Right renal pelvis (tissue), 4 donors: ENCODE measurements at regions not wholly inside any gene's neighbourhood (a gene's known extent, or its start where the extent isn't known, plus 50 kb on each side); places are given as distances from the start of the nearest gene placed in this dataset.
A peak's percentile ranks its signal among the peaks of the same experiment; 100 is the strongest.

Experiments used
- DNase-seq, 4 donors: peaks; one replicate each; pipeline ENCODE4 v3.0.0-alpha.2; 2013; ENCODE audit warnings: low read depth in 4 of 4, low spot score in 3 of 4, missing footprints in 1 of 4

DNA sequence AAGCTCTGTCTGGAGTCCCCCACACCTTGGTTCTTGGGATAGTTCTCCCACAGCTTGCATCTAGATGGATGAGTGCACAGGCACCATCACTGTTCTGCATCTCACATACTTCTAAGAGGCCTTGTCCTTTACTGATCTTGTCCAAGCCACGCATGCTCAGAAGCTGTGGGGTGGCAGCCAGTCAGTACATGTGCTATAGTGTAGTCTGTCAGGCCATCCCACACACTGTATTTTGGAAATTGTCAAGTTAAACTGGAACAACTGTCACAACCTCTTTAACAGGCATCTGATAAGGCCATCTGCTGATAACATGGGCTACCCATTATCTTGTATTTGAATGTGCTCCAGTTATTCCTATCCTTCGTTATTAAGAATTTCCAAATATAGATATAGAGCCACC is 296.5 kb upstream of the AZI2 start:
- DNase-seq = no peak

DNA sequence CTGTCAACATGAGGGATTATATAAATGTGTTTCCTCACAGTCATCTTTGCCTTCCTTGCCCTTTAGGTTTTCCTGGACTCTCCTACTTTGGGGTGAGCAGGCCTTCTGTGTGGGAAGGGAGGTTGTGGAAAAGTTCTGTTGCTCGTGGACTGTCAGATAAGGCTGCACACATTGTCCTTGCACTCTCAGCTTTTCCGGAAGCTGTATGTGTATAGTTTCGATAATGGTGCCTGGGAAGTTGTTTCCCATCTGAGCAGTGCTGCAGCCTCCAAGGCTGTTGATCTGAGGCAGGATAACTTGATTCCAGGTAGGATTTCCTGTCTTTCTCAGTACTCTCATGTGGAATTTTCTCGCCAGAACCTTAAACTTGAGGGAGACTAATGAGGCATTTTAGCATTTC is 297.8 kb upstream of the AZI2 start:
- DNase-seq = no peak

DNA sequence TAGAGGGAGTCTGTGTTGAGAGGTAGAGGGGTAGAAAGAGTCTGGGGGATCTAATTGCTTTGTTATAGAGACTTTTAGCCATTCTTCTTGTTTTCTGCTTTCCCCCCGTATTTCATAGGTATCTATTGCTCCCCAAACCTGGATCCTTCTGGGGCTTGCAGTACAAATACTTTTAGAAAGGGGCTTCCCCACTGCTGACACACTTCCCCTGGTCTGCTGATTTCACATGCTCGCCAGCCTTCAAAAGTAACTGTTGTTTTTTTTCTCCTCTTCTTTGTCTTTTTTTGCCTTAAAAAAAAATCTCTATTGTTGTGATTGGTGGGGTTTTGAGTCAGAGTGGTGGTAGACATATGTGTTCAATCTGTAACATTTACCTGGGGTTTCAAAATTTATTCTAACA is 300.6 kb upstream of the AZI2 start:
- DNase-seq = no peak

DNA sequence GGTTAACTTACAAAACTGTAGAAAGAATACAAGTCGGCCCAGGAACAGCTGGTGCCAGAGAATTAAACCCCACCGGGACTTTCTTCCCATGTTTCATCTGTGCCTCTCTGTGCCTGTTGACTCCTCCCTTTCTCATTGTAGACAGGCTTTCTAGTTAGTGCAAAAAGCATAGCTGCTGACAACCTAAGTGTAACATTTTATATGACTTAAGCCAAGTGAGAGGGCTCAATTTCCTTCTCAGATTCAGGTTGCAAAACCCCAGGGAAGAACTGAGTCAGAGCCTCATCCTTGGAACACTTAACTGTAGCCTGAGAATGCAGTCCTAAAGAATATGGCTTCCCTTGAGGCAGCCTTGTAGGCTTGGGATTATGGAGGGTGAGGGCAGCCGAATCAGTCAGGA is 302.5 kb upstream of the AZI2 start:
- DNase-seq = no peak

DNA sequence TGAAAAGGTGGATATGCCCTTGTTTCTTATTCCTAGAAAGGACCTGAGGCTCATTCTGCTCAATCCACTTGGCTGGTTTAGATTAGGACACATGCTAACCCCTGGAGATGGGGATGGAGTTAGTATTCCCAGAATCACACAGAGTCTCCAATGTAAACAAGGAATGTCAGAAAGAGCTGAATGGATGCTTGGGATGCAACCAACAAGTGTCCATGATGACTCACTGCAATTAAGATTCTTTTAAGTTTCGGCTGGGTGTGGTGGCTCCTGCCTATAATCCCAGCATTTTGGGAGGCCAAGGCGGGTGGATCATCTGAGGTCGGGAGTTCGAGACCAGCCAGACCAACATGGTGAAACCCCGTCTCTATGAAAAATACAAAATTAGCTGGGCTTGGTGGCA is 315.5 kb upstream of the AZI2 start:
- no peak for DNase-seq

DNA sequence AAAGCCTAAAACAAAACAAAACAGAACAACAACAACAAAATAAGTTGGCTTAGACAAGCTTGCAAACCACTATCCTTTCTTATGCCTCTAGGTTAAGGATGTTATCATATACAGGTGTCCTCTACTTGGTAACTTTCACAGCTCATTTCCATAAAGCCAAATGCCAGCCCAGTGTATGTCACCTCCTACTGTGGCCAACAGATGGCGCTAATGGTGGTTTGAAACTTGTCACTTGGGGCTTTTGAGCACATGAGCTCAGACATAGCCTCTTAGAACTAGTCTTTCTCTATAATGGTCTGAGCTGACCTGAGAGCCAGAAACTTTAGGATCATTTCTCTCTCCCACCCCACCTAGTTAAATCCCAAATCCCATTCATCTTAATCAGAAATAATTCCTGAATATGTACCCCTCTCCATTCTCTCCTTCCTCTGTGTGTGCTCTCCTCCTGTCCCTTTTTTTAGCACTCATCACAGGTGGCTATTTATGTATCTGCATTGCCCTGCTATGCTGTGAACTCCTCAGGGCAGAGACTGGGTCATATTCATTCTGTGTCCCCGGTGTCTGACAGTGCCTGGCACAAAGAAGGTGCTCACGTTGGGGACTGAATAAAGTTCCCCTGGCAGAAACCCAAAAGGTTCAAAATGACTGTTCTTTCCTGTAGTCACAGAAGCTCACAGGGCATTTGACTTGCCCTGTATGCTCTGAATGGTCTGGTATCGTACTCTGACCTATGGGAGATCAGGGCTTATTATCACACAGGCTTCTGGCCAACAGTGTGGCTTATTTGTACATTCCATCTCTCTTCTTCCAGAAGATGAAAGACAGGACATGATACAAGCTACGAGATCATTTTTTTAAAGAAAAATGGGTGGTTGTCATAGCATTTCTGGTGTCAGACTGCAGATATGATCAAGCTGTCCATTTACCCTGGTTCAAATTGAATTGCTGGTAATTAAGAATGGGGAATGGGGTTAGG is 319.3 kb upstream of the AZI2 start:
- DNase-seq = peak; percentile 40 to 54 (median 46)

DNA sequence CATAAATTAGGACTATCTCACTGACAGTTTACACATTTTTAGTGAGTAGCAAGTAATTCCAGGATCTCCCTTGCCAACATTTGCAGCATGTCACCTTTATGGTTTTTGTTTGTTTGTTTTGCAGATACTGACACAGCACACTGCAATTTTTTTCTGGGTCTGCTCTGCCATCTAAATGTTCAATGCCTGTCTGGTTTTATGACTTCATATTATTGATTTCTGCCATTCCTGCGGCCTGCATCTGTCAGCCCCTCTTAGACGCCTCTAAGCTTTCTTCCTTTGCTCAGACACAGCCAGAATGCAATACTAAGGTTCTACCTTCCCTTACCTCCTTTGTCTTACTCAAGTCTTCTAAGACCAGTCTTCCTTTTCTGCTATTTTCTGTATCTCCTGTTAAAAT is 321.2 kb upstream of the AZI2 start:
- no peak for DNase-seq

DNA sequence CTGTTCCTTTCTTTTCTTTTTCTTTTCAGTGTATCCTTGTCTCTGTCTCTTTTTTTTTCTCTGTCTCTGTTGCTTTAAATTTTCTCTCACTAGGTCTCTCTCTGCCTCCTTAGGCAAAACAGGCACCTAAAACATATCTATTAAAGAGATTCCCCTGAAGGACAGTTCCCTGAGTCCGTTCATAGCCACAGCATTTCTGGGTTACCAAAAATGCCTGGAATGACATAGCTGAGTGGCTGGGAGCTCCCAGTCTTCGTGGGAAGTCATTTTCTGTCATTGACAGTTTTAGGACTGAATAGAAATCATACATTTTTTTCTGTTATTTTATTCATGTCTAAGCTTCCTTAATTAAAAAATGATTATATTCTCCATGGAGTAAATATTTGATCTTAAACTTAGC is 323.8 kb upstream of the AZI2 start:
- no peak for DNase-seq

DNA sequence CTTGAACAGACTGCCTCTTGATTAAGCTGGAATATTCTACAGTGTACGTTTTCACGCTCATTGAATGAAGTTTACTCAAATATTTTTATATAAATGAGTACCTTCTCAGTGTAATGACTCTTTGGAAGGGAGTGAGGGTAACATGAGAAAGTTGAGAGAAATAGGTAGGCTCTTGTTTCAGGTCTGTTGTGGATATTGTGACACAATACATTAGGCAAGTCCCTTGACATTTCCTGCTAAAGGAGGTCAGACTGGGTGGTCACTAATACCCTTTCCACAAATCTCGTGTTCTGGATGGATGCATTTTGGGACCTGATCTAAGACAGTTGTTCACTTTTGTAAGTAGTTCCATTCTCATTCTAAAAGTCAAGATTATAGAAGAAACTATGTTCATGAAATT is 324.8 kb upstream of the AZI2 start:
- DNase-seq = no peak

DNA sequence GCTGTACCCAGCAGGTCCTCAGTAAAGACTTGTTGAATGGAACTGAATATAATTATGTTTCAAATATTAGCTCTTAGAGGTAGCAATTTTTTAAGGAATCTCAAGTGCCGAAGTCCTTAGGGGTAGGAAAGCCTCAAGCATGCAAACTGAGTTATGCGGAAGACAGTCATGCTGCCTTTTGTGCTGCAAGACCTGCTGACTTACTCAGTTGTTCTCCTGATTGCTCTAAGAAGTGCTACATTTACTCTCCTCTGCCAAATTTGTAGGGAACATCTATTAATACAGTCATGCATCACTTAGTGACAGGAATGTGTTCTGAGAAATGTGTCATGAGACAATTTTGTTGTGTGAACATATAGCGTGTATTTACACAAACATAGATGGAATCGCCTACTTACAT is 325.6 kb upstream of the AZI2 start:
- DNase-seq = no peak

DNA sequence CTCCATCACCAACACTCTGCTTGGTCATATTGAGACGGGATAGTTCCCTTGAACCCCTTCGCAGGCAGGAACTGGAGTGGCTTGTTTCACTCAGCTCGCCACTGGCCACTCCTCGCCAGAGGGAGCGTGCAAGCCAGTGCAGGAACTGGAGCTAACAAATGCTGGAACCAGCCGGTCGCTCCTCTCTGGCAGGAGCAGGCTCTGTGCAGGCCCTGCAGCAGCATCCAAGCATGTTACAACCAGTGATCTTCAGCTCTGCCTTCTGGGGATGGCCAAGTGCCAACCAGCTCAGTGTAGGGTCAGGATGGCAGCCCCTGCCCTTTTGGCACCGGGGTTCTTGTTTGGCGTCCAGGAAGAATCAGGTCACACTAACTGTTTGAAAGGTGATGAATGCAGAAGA is 329.0 kb upstream of the AZI2 start:
- no peak for DNase-seq

DNA sequence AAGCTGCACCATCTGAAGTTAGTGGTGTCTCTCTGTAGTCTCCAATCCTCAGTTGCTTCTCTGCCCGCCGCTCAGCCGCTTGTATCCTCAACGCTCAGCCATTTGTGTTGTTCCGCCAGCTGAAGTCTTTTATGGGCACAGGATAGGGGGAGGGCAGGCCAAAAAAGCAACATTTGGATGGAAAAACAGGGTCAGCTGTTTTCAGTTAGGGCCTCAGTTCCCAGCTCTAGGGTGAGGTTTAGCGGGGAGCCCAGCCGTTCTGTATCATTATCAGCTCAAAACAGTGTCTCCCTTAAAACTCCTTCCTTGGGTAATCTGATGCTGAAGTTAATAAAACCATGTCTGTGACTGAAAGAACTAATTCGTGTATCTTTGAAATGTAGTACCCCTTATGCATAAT is 329.5 kb upstream of the AZI2 start:
- no peak for DNase-seq

DNA sequence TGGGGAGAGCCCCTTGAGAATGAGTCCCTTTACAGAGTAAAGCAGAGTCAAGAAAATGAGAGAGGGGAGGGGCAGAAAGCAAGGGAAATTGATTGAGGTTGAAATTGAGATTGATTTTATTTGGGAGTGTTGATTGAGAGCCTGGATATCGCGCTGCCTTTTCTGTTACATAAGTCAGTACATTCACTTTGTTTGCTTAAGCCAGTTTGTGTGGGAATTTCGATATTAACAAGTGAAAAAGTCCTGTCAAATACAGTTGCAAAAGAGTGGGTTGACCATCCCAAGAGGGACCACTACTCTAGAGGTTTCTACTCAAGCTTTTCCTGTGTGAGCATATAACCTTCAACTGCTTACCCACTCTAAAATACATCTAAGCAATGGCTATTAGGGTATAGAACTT is 331.4 kb upstream of the AZI2 start:
- no peak for DNase-seq

DNA sequence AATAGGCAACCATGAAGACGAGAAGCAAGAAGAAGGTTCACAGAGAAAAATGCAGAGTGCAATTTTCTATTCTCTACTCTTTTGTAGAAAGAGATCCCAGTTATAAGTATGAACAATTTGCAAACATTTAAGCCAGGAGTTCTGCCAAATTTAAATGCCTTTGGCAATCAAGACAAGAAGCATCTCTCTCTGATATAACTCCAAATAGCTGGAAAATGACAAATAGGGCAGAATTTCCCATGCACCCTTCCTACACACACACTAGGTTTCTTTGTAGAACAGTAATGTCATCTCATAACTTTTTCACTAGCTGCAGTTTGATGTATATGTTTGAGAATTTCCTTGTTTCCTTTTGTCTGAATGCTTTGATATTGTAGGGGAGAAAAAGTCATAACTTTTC is 333.5 kb upstream of the AZI2 start:
- DNase-seq = no peak

DNA sequence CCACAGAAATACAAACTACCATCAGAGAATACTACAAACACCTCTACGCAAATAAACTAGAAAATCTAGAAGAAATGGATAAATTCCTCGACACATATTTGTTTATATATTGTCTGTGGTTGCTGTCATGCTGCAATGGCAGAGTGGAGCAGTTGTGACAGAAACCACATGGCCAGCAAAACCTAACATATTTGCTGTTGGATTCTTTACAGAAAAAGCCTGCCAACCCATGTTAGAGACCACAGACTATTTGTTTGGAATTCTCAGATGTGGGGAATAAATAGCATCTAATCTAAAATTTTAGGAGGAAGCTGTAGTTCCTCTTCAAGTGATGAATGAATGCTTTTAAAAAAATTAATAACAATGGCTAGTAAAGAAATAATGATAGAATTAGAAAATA is 341.6 kb upstream of the AZI2 start:
- no peak for DNase-seq

DNA sequence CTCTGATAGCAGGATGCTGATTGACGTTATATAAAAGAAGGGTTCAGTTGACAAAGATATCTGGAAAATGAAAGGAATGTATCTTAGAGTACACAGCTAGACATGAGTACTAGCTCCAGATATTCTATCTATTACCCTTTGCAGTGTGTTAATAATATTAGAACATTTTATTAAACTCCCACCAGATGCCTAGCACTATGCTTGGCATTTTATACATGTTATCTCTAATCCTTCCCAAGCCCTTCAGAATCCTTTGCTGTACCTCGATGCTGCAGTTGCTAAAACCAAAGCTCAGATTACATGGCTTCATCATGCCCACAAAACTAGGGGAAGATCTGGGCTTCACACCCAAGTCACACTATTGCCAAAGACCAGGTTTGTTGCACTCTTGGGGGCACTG is 350.1 kb upstream of the AZI2 start:
- no peak for DNase-seq

DNA sequence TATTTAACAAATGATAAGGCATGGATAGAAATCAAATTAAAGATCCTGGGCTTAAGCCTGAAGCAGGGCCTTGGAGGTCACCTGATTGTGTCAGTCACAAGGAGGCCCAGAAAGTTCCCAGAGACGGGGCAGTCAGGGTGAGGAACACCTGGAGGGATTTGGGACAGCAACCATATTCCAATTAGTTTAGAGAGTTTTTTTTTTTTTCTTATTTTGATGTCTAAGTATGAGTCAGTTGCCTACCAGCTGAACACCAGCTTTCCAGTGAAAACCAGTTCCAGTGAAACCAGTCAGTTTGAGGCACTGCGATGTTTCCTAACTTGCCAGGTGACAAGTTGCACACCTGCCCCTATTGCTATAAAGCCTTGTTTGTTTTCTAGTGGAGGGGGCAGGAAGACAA is 350.7 kb upstream of the AZI2 start:
- no peak for DNase-seq

DNA sequence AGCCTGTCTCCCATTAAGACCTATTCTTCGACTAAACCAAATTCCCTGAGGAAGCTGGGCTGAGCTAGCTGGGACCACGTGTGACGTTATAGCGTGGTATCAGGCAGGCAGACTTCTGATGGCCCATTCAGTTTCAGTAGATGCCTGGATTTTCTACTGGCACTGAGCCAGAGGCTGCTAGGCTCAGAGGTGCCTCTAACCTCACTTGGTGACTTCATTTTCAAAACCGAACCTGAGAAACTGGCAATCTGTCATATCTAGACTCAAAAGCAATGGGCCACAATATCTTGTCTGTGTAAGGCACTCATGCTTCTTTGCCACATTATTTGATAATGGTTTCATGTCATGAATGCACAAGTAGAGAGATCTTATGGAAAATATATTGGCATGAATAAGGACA is 352.1 kb upstream of the AZI2 start:
- no peak for DNase-seq

DNA sequence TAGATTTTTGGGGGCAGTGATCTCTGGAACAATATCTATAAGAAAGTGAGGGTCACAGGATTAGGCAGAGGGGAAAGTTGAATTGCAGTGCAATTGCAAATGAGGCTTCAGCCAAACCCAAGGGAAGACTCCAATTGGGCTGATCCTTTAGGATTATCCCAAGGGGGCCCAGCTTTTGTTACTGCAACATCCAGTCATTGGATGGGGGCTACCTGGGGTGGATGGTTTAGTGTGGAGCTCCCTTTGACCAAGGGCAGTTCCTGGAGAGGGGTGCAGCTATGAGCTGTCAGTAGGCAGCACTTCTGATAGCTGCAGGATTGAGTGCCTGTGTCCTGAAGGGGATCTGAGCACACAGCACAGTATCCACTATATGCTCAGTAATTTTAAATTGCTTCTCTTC is 355.2 kb upstream of the AZI2 start:
- no peak for DNase-seq

DNA sequence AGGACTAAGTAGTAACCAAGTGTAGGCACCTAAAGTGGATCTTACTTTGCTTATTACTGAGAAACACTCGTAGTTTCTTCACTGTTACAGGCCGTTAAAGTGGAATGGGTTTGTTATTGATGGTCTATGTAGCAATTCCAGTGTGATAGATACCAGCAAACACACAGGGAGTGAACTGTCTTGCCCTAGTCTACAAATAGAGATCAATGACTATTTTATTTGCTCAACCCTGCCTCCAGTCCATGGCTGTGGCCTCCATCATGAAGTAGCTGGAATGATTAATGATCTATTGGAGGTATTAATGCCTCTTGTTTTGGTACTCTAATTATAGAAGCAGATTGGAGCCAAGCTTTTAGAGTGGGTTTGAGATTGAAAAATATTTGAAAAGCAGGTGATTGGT is 362.7 kb upstream of the AZI2 start:
- DNase-seq = no peak

DNA sequence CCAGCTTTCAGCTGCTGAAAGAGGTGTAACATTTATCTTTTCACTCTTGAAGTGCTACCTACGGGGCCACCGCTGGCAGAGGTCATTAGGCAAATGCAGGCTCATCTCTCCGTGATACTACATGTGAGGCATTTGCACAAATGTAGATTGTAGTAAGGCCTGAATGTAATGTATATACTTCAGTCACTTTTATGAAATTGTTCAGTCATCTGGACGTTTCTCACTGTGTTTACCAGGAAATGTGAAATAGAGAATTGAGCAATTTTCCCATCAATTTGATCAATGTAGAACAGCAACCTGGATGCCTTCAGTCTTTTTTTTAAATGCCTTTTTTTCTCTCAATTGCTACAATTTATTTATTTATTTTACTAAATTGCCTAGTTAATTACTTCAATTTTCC is 368.3 kb upstream of the AZI2 start:
- no peak for DNase-seq

DNA sequence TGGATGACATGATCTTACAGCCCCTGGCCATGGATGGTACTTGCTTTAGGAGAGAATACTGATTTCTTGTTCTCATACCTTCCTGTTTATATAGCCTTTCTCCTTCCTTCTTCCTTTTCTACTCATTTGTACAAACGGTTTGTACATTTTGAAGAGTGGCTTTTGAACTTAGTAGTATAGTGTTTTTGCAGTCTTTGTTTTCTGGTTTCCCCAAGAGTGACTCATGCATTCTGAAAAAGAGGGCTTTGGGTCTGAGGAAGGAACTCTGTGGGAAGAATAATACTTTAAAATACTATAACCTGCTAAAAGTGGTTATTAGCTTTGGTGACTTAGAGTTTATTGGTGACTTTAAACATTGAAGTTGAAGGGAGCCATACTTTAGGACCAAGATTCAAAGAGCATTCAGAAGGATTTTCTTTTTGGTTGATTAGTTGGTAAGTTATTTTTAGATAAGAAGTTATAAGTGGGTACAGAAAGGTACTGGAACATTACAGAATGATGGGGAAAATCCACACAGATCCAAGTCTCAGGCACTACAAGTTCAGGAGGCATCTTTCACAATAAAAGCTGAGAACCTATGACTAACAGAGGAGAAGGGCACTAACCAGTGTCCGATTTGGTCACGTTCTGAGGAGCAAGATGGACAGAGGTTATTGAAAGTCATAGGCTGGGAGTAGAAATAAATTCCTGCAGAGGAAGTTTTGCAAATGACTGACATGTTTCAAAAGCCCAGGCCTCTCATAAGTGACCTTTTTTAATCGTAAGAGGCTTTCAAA is 369.6 kb upstream of the AZI2 start:
- DNase-seq = no peak
